ENCODE measurements at regions not wholly inside any gene's neighbourhood (a gene's known extent, or its start where the extent isn't known, plus 50 kb on each side); places are given as distances from the start of the nearest gene placed in this dataset.

DNA sequence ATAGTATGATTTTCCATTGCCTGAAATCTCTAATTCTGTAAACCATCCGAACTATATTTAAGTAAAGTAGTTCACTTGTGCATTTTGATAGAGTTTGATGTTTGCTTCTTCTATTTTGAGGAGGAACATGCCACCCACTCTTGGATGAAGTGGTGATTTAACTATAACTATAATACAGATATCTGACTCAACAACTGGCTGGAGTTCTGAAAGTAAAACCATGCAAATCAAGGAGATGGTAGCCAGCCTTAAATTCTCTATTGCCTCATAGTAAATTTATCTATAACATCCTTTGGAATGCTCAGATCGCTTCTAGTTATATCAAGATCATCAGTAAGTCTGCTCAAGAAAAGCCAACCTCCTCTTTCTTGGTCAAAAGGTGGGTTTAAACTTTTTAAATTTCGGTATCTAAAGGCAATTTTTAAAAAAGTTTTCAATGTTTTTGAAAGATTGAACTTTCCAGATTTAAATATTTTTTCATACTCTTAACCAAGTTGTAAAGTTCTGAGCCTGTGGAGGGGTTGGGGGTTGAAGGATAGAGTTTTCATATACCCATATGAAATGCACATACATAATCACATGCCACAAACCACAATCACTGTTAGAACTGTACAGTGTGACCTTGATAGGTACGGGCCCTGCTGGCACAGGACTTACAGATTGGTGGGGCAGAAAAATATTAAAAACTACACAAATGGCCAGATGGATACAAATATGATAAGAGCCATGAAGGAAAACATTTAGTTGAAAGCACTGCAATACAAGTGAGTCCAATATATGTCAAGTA, 90.5 kb upstream of the RFC3 start:
- Histone ChIP-seq H3K4me3 (ENCODE audit: low read depth in 1 of 5, low read length in 5 of 5) (no peak overlapping the region), H3K27me3 (ENCODE audit: control insufficient read depth in 5 of 5, insufficient read depth in 4 of 5, low read length in 5 of 5) (no peaks in the 10 kb centered on the region), H3K36me3 (ENCODE audit: control insufficient read depth in 5 of 5, insufficient read depth in 5 of 5, low read length in 5 of 5) (no peaks in the 10 kb centered on the region), H3K9me3 (ENCODE audit: control insufficient read depth in 5 of 5, low read length in 5 of 5) (no peaks in the 10 kb centered on the region), H3K4me1 (ENCODE audit: control insufficient read depth in 5 of 5, insufficient read depth in 5 of 5, low read length in 5 of 5) (peaks cover 0 to 30% (median 18%) of the 10 kb centered on the region in 5 donors), H3K27ac (ENCODE audit: low read depth, low read length) (no peak overlapping the region), H3K9ac (ENCODE audit: low read length in 5 of 5) (no peak overlapping the region)

DNA sequence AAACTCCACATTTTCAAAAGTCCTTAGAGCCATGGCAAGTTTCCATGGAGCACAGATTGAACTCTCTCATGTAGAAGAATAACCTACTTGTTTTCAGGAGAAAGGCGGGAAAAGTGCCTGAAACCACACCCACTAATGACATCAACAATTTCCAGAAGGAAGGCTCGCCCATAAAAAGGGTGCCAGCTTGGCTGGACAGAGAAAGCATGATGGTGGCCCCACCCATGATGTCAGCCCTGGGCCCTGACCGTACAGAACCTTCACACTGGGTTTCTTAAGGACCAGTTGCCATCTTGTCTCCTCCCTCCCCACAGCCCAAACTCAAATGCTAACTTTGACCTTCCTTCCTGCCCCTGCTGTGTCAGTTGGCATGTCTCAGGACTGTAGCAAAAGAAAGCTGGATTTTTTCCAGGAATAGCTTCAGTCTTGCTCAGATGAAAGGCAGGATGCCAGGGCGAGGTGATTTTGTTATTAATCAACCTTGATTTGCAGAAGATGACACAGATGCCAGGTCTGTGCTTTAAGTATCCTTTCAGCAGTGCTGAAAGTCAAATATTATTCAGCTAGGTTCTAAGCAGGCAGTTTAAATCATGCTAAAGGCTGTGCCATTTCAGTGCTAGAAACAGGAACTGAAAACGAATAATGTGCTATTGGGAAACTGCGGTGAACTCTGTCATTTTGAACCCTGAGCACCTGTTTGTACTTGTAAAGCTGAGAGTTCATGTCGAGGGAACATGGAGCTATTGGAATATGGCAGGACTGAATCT, 89.5 kb upstream of the RFC3 start:
- H3K9me3 ChIP-seq (ENCODE audit: control insufficient read depth in 5 of 5, low read length in 5 of 5), result no peaks in the 10 kb centered on the region
- H3K4me1 ChIP-seq (ENCODE audit: control insufficient read depth in 5 of 5, insufficient read depth in 5 of 5, low read length in 5 of 5), result peaks cover 0 to 23% (median 12%) of the 10 kb centered on the region in 5 donors
- H3K27ac ChIP-seq (ENCODE audit: low read depth, low read length), result no peak overlapping the region
- no peaks in the 10 kb centered on the region for H3K27me3 ChIP-seq (ENCODE audit: control insufficient read depth in 5 of 5, insufficient read depth in 4 of 5, low read length in 5 of 5)
- H3K36me3 ChIP-seq (ENCODE audit: control insufficient read depth in 5 of 5, insufficient read depth in 5 of 5, low read length in 5 of 5), result no peaks in the 10 kb centered on the region
- H3K9ac ChIP-seq (ENCODE audit: low read length in 5 of 5), result no peak overlapping the region
- H3K4me3 ChIP-seq (ENCODE audit: low read depth in 1 of 5, low read length in 5 of 5), result no peak overlapping the region

DNA sequence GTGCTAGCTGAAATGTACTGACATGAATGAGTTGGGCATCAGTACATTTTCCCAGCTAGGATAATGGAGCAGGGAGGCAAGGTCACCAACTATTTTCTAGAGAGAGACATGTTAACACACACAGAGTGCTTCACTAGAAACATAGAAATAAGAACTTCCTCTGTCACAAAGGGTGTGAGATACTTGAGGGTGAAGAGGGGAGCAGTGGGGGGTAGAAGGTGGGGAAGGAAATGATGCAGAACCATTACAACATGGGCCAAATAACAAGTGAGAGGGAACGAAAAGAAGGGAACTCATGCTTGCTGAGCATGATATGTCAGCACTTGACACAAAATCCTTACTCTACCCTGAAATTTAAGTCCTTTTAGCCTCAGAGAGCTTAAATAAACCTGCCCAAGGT, 87.8 kb upstream of the RFC3 start:
- Histone ChIP-seq H3K9me3 (ENCODE audit: control insufficient read depth in 5 of 5, low read length in 5 of 5) (no peaks in the 10 kb centered on the region), H3K9ac (ENCODE audit: low read length in 5 of 5) (no peak overlapping the region), H3K27me3 (ENCODE audit: control insufficient read depth in 5 of 5, insufficient read depth in 4 of 5, low read length in 5 of 5) (no peaks in the 10 kb centered on the region), H3K4me3 (ENCODE audit: low read depth in 1 of 5, low read length in 5 of 5) (no peak overlapping the region), H3K4me1 (ENCODE audit: control insufficient read depth in 5 of 5, insufficient read depth in 5 of 5, low read length in 5 of 5) (peaks cover 0 to 19% (median 8%) of the 10 kb centered on the region in 5 donors), H3K27ac (ENCODE audit: low read depth, low read length) (no peak overlapping the region), H3K36me3 (ENCODE audit: control insufficient read depth in 5 of 5, insufficient read depth in 5 of 5, low read length in 5 of 5) (no peaks in the 10 kb centered on the region)

DNA sequence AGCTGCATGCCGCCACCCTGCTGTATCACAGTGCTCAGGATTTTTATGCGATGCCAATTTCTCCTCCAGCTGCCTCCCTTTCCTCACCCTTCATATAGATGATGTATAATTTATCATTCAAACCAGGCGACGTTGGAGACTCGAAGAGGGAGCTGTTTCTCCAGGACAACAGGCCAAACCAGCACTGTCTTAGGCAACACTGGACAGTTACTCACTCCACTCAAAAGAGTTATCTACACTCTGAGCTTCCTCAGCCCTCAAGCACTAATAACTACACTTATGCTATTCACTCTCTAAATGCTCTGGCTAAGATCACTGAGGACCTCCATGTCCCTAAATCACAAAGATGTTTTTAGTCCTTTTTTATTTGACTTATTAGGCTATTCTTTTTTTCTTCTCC, 87.3 kb upstream of the RFC3 start:
- H3K9me3 ChIP-seq (ENCODE audit: control insufficient read depth in 5 of 5, low read length in 5 of 5), result no peaks in the 10 kb centered on the region
- peaks cover 0 to 19% (median 8%) of the 10 kb centered on the region in 5 donors for H3K4me1 ChIP-seq (ENCODE audit: control insufficient read depth in 5 of 5, insufficient read depth in 5 of 5, low read length in 5 of 5)
- H3K27ac ChIP-seq (ENCODE audit: low read depth, low read length), result no peak overlapping the region

DNA sequence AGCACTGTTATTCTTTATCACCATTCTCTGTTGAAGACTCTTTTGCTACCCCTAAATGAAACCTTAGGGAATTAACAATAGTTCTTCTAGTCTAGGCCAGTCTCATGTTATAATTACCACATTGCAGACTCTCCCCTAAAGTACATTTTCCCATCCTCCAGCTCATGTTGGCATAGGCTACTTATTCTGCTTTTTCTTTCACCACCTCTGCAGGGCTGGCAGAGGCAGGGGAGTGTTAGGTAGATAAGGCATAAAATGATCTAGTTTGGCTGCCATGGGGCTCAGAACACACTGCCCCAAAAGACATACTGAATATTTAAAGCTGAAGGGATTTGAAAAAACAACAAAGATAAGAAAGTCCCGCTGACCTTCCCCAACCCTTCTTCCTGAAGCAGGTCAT, 82.7 kb upstream of the RFC3 start:
- no peaks in the 10 kb centered on the region for H3K27me3 ChIP-seq (ENCODE audit: control insufficient read depth in 5 of 5, insufficient read depth in 4 of 5, low read length in 5 of 5)
- no peak overlapping the region for H3K4me3 ChIP-seq (ENCODE audit: low read depth in 1 of 5, low read length in 5 of 5)
- peaks cover 0 to 5% (median 0%) of the 10 kb centered on the region in 5 donors for H3K4me1 ChIP-seq (ENCODE audit: control insufficient read depth in 5 of 5, insufficient read depth in 5 of 5, low read length in 5 of 5)
- H3K27ac ChIP-seq (ENCODE audit: low read depth, low read length), result no peak overlapping the region
- H3K9ac ChIP-seq (ENCODE audit: low read length in 5 of 5), result no peak overlapping the region
- H3K36me3 ChIP-seq (ENCODE audit: control insufficient read depth in 5 of 5, insufficient read depth in 5 of 5, low read length in 5 of 5), result no peaks in the 10 kb centered on the region
- no peaks in the 10 kb centered on the region for H3K9me3 ChIP-seq (ENCODE audit: control insufficient read depth in 5 of 5, low read length in 5 of 5)

More for the DNA sequence above, 87.3 kb upstream of the RFC3 start:
- H3K9ac ChIP-seq (ENCODE audit: low read length in 5 of 5), result no peak overlapping the region
- H3K4me3 ChIP-seq (ENCODE audit: low read depth in 1 of 5, low read length in 5 of 5), result no peak overlapping the region
- H3K36me3 ChIP-seq (ENCODE audit: control insufficient read depth in 5 of 5, insufficient read depth in 5 of 5, low read length in 5 of 5), result no peaks in the 10 kb centered on the region
- H3K27me3 ChIP-seq (ENCODE audit: control insufficient read depth in 5 of 5, insufficient read depth in 4 of 5, low read length in 5 of 5), result no peaks in the 10 kb centered on the region

DNA sequence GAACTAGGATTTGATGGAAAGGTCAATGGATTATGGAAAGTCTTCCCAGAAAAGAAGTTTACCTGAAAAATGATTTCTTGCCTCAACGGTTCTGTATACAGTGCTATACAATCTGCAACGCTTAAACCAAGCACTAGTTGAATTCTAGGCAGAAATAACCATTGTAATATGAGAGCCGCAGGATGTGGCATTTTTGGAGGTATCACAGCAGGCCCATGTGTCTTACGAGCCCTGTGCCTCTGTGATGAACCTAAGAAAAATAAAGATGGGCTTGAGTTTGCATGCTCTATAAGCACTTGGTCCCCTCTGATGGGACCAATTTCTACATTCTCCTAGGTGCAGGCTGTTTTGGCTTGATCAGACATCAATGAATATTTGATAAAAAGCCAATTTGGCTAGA, 78.7 kb upstream of the RFC3 start:
- Histone ChIP-seq H3K4me3 (ENCODE audit: low read depth in 1 of 5, low read length in 5 of 5) (no peak overlapping the region), H3K27ac (ENCODE audit: low read depth, low read length) (no peak overlapping the region), H3K9ac (ENCODE audit: low read length in 5 of 5) (no peak overlapping the region), H3K4me1 (ENCODE audit: control insufficient read depth in 5 of 5, insufficient read depth in 5 of 5, low read length in 5 of 5) (no peaks in the 10 kb centered on the region), H3K9me3 (ENCODE audit: control insufficient read depth in 5 of 5, low read length in 5 of 5) (no peaks in the 10 kb centered on the region), H3K27me3 (ENCODE audit: control insufficient read depth in 5 of 5, insufficient read depth in 4 of 5, low read length in 5 of 5) (no peaks in the 10 kb centered on the region), H3K36me3 (ENCODE audit: control insufficient read depth in 5 of 5, insufficient read depth in 5 of 5, low read length in 5 of 5) (no peaks in the 10 kb centered on the region)

DNA sequence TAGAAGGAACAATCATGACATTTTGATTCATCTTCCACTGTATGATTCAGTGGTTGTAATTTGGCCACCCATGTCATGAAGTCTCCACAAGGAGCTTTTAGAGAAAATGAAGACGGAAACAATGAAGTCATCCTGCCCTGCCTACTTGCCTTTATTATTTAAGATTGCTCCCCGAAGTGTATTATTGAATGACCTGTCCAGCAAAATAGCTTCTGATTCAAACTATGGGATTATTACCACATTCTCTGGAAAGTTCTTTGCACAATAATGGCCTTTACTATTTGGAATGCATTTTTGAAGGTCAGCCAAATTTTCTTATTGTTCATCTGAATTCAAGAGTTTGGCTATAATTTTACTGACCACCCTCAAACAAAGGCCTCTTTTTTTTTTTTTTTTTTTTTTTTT, 77.8 kb upstream of the RFC3 start:
- H3K9ac ChIP-seq (ENCODE audit: low read length in 5 of 5), result no peak overlapping the region
- H3K36me3 ChIP-seq (ENCODE audit: control insufficient read depth in 5 of 5, insufficient read depth in 5 of 5, low read length in 5 of 5), result no peaks in the 10 kb centered on the region
- H3K9me3 ChIP-seq (ENCODE audit: control insufficient read depth in 5 of 5, low read length in 5 of 5), result no peaks in the 10 kb centered on the region
- no peak overlapping the region for H3K27ac ChIP-seq (ENCODE audit: low read depth, low read length)
- no peaks in the 10 kb centered on the region for H3K27me3 ChIP-seq (ENCODE audit: control insufficient read depth in 5 of 5, insufficient read depth in 4 of 5, low read length in 5 of 5)
- peaks cover 0 to 4% (median 0%) of the 10 kb centered on the region in 5 donors for H3K4me1 ChIP-seq (ENCODE audit: control insufficient read depth in 5 of 5, insufficient read depth in 5 of 5, low read length in 5 of 5)
- H3K4me3 ChIP-seq (ENCODE audit: low read depth in 1 of 5, low read length in 5 of 5), result no peak overlapping the region

DNA sequence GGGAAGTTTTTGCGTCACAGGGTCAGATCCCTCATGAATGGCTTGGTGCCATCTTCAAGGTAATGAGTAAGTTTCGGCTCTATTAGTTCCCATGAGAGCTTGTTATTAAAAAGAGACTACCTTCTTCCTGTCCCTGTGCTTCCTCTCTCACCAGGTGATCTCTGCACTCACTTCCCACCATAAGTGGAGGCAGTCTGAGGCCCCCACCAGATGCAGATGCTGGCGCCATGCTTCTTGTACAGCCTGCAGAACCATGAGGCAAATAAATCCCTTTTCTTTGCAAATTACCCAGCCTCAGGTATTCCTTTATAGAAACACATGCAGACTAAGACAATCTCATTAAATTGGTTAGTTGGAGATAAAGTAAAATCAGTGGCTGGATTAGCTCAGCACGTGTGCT, 75.6 kb upstream of the RFC3 start:
- no peaks in the 10 kb centered on the region for H3K27me3 ChIP-seq (ENCODE audit: control insufficient read depth in 5 of 5, insufficient read depth in 4 of 5, low read length in 5 of 5)
- no peak overlapping the region for H3K4me3 ChIP-seq (ENCODE audit: low read depth in 1 of 5, low read length in 5 of 5)
- no peak overlapping the region for H3K27ac ChIP-seq (ENCODE audit: low read depth, low read length)
- H3K9me3 ChIP-seq (ENCODE audit: control insufficient read depth in 5 of 5, low read length in 5 of 5), result no peaks in the 10 kb centered on the region
- H3K4me1 ChIP-seq (ENCODE audit: control insufficient read depth in 5 of 5, insufficient read depth in 5 of 5, low read length in 5 of 5), result peaks cover 0 to 7% (median 0%) of the 10 kb centered on the region in 5 donors
- H3K9ac ChIP-seq (ENCODE audit: low read length in 5 of 5), result no peak overlapping the region
- no peaks in the 10 kb centered on the region for H3K36me3 ChIP-seq (ENCODE audit: control insufficient read depth in 5 of 5, insufficient read depth in 5 of 5, low read length in 5 of 5)

DNA sequence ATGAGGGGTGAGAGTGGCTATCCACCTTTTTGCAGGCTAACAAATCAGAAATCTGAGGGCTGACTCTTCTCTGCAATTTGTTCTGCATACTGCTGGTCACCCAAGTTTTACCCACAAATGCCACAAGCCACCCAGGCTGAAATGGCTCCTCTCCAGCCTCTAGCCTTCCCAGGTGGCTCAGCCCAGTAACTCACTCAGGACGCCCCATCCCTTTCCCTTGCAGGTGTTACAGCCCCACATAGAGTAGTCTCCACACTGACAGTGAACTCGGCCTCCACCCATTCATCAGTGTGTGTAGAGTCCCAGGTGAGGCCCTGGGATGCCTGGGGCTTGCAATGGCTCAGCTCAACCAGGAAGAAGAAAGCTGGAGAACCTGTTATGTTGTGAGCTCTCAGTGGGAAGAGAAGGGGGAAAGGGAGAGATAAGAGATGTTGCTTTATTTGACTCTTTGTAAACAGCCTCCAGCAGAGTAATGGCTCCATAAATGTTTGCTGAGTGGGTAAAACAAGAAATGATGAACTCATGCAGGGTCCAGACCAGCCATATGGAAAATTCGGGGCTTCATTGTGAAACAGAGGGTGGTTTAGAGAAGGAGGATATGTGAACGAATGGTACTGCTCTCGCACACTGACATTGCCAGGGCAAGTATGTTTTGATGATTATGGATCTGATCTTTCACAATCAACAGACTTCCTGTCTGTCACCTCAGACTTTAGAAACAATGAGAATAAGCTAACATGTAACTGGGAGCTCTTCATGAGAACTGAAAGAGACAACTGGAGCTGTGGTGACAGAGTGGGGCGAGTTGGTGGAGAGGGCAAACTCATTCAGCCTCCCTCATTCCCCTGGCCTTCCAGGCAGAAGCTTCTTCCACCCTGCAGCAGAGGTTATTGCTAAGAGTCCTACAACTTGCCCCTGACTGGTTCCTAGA, 74.2 kb upstream of the RFC3 start:
- no peak overlapping the region for H3K4me3 ChIP-seq (ENCODE audit: low read depth in 1 of 5, low read length in 5 of 5)
- no peaks in the 10 kb centered on the region for H3K27me3 ChIP-seq (ENCODE audit: control insufficient read depth in 5 of 5, insufficient read depth in 4 of 5, low read length in 5 of 5)
- H3K36me3 ChIP-seq (ENCODE audit: control insufficient read depth in 5 of 5, insufficient read depth in 5 of 5, low read length in 5 of 5), result no peaks in the 10 kb centered on the region
- H3K27ac ChIP-seq (ENCODE audit: low read depth, low read length), result no peak overlapping the region
- H3K4me1 ChIP-seq (ENCODE audit: control insufficient read depth in 5 of 5, insufficient read depth in 5 of 5, low read length in 5 of 5), result peaks cover 0 to 7% (median 0%) of the 10 kb centered on the region in 5 donors
- no peaks in the 10 kb centered on the region for H3K9me3 ChIP-seq (ENCODE audit: control insufficient read depth in 5 of 5, low read length in 5 of 5)
- no peak overlapping the region for H3K9ac ChIP-seq (ENCODE audit: low read length in 5 of 5)

All from subcutaneous abdominal adipose tissue (tissue), 5 donors.